Eye (tissue), 1 donor: ENCODE measurements at regions not wholly inside any gene's neighbourhood (a gene's known extent, or its start where the extent isn't known, plus 50 kb on each side); places are given as distances from the start of the nearest gene placed in this dataset.

Experiments used
- DNase-seq: peaks from one replicate; pipeline ENCODE4 v3.0.0-alpha.2; 2015

DNA sequence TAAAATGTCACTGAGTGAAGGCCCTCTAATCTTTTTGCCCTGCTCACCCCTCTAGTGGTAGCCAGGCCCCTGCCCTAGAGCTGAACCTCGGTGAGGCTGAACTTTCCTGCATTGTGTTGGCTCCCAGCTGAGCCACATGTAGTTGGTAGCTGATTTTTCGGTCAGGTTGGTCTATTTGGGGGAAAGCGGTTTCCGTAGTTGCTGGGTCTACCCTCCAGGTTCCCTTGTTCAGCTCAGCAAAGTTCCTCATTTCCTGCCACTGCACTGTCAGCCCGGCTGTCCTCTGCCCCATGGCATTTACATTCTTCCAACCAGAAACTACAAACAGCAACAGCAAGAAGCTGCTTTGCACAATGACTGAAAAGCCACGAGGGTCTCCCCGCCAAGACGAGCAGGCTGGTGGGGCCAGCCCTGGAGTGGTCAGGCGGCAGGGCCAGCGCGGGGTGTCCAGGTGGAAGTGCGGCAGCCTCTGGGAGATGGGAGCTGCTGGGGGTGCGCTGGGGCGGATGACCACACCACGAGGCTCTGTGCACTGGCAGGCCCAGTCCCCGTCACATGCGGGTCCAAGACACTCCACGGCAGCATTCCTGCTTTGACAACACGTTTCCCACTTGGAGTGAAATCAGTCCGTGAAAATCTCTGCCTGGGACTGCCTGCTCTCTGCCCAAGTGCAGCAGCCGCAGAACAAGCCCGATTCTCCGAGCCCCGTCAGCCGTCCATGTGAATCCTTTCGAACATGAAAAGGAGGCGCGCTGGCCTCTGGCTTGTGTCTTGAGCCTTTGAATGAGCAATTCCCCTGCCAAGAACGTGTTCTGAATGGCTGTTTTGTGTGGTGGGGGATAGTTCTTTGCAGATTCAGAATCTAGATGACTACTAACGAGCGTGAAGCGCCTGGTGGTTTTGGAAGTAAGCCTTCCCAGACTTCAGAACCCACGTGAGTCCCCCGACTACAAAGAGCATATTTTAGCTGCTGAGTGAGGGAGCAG, 159.4 kb downstream of the ASB1 start:
- DNase-seq: peak; percentile 45

DNA sequence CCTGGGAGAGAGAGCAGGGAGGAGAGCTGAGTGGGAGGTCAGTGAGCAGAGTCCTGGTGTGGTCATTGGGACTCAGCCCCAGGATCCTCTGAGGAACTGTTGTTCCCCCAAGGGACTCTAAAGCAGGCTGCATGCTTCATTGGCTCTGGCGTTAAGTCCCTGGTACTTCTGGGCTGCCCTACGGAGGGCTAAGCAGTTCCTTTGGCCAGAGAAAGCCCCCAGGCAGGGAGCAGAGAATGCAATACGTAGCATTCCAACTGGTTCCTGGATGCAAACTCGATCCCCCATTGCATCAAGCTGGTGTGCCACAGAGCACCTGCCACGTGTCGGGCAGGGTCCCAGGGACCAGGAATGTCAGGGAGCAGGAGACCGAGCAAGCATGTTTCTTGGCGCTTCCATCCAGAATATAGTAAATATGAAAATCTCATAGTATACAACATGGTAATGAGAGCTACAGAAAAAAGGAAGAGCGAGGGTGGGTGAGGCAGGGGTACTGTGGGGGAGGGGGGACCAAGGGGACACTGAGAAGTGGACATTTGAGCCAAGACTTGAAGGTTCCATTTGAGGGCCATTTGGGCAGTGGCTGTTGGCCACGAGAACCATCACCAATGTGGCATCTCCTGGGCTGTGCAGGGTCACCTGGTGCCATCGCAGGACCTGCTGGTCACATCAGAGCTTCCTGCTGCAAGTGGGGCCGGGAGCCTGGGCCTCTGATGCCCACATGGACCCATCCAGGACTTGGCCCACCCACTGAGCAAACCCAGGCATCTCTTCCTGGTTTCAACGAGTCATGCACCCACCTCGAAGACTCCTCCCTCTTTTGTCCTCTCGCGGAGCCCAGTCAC, 160.4 kb downstream of the ASB1 start:
- DNase-seq: no peak

DNA sequence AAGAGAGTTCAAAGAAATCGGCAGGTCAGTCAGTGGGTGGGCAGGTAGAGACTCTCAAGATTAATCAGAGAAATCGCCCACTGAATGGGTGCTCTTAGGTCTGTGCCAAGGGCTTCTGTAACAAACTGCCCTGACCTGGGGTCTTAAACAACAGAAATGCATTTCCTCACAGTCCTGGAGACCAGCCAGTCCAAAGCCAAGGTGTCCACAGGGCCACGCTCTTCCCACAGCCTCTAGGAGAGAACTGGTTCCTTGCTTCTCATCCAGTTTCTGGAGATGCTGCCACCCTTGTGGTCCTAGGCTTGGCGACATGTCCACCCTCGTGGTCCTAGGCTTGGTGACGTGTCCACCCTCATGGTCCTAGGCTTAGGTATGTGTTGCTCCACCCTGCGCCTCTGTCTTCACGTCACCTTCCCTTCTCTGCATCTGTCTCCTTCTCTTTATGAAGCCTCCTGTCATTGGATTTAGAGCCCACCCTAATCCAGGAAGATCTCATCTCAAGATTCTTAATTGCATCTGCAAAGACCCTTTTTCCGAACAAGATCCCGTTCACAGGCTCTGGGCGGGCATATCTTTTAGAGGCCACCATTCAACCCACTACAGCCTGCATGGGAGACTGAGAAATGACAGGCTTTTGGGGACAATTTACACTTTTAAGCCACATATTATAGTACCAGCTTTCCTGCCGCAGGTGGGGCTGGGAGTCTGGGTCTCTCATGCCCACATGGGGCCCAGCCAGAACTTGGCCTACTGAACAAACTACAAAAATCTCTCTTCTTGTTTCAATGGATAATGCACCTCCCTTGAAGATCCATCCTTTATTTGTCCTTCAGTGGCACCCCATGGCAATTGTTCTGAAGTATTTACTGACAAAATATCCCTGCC, 161.3 kb downstream of the ASB1 start:
- DNase-seq: no peak

- DNase-seq: no peak
Measured at GRCh38 chr2:238589591-238590460, 163.1 kb downstream of the ASB1 start.

DNA sequence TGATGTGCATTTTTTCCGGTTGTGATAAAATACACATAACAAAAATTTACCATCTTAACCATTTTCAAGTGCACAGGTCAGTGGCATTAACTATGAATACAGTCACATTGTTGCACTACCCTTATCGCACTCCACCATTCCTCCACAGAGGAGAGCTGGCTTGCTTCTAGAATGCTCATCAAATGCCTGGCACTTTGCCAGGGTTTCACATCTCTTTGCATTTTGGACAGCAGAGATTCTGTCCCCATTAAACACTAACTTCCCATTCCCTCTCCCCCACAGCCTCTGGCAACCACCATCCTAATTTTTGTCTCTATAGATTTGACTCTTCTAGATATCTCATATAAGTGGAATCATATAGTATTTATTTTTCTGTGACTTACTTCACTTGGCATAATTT, 165.0 kb downstream of the ASB1 start:
- DNase-seq: no peak

DNA sequence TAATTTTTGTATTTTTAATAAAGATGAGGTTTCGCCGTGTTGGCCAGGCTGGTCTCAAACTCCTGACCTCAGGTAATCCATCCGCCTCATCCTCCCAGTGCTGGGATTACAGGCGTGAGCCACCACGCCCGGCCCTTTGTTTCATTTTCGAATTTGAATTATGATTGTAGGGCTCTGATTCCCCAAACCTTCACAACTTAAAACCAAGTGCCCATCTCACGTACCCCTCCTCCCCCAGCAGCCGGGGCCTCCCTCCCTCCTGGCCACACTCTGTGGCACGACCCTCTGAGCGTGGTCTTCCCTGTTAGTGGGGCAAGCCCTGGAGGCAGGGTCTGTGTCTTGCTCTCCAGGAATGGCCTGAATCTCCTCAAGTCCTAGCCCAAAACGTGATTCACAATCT, 166.5 kb downstream of the ASB1 start:
- DNase-seq: no peak

- no peak for DNase-seq
Measured at GRCh38 chr2:238593678-238594077, 167.0 kb downstream of the ASB1 start.

GRCh38 chr2:238594796-238595749, 168.3 kb downstream of the ASB1 start:
- no peak for DNase-seq

GRCh38 chr2:238595750-238596570, 169.2 kb downstream of the ASB1 start:
- DNase-seq: no peak

DNA sequence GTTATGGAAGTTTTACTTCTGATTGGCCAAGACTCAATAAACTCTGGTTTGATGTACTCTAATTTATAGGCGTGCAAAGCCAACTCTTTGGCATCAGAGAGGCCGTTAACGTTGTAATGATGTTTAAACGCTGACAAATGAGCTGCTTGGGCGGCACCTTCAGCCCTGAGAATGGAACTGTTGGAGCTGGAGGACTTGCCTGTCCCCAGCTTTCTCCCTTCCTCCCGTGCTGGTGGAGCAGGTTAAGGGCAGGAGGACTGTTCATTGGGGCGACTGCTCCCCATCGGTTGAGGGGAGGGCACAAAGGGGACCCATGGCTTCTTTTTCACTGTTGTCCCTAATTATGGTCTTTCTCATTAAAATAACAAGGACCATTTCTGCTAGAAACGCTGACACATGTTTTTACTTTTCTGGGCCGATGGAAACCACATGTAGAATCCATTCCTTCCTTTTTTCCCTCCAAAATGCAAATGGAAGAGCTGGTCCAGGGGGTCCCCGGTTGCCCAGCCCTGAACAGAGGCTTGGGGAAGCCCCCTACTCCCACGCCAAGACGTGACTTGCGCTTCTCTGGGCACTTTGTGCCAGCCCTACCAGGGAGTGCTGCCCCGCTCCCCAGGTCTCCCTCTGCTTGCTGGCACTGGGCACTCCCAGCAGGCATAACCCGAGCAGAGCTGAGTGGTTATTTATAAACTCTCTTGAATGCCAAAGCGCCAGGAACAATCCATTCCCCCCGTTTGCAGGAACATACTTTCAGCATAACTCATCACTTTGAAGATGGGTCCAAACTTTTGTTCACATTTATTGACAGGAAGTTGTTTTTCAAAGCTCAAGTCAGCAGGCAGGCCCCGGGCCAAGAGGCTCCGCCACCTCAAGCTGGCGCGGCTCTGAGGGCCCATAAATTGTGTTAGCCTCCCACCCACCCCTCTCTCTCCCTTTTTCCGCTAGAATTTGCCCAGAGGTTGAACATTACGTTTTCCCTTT, 170.1 kb downstream of the ASB1 start:
- DNase-seq: peak; percentile 74

GRCh38 chr2:238597638-238598528, 171.2 kb downstream of the ASB1 start:
- no peak for DNase-seq

DNA sequence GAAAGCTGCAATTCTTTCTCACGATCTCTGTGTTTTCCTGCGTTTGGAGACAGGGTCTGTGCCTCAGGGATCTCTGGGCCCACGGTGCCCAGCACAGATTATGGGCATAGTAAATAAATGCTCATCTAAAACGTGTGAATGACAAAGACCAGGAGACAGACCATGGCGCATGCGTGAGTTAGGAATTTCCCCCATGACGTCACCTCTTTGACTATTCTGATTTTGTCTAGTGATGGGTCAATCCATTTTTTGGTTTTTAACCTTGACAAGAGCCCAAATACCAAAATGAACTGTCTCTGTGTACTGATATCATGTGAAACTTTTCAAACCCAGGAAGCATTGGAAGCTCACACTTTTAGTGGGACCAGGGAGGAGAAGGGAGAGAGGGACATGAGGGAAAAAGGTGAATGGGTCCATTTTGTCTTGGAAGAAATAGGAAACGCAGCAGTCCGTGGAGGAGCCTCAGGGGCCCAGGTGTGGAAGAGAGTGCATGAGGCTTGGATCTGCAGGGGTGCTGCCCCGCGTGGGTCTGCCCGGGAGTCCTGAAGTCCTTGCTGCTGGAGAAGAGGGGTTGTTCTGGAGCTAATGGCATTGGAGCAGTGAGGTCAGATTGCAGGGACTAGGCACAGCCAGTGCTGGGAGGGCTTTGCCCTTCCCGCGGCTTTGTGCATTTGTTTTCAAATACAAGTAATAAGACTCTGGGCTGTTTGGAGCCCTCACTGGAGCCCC, 172.2 kb downstream of the ASB1 start:
- no peak for DNase-seq

DNA sequence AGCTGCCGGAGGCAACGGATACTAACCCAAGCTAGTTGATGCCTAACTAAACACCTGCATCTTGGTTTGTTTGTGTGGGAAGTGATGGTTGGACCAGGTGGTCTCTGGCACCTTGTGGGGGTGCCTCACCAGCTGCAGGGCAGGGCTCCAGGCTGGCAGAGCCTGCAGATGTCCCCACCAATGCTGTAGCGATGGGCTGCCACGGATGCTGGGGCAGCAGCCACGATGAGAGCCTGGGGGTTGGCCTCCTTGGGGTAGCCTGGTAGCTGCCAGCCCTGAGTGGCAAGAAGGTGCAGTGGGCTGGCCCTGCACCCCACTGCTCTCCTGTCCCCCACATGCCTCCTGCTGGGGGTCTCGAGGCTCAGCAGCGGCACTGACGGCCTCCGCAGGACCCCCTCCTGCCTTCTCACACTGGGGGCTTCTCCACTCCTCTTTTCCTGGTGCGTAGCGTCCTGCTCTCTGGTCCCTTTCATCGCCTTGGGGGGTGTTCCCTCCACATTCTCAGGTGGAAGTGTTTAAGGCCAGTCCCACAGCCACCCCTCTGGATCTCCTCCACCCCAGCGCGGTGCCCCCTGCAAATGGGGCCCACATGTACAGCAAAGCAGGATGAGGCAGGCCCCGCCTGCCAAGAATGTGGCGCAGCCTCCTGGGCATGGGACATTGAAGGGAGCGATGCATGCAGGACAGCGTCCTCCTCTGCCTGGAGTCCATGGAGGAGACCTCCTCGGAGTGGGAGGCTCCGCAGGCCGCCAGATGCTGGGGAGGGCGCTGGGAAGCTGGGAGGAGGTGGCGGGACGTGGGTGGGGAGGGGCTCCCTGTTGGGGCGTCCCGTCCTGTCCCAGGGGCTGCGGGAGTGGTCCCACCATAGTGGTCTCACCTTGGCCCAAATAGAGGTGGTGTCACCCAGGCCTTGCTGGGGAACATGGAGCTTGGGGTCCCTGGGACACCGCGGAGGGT, 173.1 kb downstream of the ASB1 start:
- no peak for DNase-seq

DNA sequence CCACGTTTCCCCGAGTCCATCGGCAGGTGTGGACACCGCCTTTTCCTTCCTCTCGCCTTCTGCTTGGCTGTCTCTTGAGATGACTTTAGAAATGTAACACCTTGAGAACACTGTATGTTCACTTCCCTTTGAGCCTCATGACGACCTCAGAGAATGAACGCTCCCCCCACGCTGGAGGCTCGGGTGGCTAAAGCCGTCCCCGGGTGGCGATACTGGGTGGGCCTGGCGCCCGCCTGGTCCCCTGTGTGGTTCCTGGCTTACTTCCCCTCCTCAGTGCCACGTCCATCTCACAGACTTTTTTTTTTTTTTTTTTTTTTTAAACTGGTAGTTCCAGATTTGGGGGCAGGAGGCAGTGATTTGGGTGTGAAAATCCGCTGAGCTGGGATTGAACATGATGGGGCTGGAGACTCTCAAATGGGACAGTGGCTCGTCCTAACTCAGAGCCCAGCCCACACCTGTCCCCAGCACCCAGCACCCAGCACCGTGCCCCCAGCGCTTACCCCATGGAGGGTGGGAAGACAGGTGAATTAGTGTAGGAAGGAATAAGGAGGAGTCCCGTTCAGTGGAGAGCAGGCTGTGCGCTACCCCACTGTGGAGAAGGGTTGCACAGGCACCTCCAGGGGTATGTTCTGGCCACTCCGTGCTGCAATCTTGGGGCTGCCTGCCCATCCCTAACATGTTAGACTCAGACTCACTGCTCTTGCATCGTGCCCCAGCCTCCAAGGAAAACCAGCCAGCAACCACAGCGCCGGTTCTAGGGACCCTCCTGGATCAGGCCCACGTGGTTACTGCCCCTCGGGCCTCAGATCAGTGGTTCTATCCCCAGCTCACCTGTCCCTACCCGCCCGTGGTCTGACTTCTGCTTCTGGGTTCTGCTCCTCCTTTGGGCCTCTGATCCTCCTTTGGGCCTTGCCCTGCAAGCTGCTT, 174.0 kb downstream of the ASB1 start:
- DNase-seq: no peak
